ENCODE measurements at regions not wholly inside any gene's neighbourhood (a gene's known extent, or its start where the extent isn't known, plus 50 kb on each side); places are given as distances from the start of the nearest gene placed in this dataset.
"Not testable (repeated sequence)": the region's sequence is repeated elsewhere in the genome, so short reads cannot be mapped to it uniquely, and the experiment has no call there.

DNA sequence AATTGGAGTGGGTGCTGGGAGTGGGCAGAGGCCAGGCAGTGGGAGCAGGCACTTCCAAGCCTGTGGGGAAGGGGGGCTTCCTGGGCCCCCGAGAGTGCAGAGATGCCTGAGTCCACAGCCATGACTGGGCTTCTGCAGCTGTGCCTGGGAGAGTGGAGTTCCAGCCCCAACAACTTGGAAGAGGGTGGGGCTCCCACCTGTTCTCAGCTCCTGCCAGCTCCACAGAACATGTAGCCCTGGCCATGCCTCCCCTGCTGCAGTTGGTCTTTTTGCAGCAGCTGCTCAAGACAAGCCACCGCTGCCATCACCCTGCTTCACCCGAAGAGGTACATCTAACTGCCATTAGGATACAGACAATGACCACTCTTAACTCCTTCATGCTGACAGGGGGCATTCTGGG, 1092.3 kb downstream of the KHDRBS2 start:
- Histone ChIP-seq H3K4me3 (ENCODE audit: low read length in 3 of 3) (no peak overlapping the region), H3K4me1 (ENCODE audit: control insufficient read depth in 2 of 3, insufficient read depth in 2 of 3, low read depth in 1 of 3, low read length in 3 of 3) (no peaks in the 10 kb centered on the region), H3K27me3 (ENCODE audit: control insufficient read depth, insufficient read depth, low read length) (no peaks in the 10 kb centered on the region), H3K36me3 (ENCODE audit: control insufficient read depth in 2 of 3, insufficient read depth in 3 of 3, low read length in 3 of 3) (no peaks in the 10 kb centered on the region), H3K9ac (ENCODE audit: low read length in 3 of 3) (no peak overlapping the region), H3K27ac (ENCODE audit: low read depth in 2 of 2, low read length in 2 of 2) (no peak overlapping the region), H3K9me3 (ENCODE audit: control insufficient read depth in 2 of 3, insufficient read depth in 1 of 3, low read length in 3 of 3) (peaks cover 0 to 4% (median 0%) of the 10 kb centered on the region in 3 donors)
- TF ChIP-seq, protein P1, sequence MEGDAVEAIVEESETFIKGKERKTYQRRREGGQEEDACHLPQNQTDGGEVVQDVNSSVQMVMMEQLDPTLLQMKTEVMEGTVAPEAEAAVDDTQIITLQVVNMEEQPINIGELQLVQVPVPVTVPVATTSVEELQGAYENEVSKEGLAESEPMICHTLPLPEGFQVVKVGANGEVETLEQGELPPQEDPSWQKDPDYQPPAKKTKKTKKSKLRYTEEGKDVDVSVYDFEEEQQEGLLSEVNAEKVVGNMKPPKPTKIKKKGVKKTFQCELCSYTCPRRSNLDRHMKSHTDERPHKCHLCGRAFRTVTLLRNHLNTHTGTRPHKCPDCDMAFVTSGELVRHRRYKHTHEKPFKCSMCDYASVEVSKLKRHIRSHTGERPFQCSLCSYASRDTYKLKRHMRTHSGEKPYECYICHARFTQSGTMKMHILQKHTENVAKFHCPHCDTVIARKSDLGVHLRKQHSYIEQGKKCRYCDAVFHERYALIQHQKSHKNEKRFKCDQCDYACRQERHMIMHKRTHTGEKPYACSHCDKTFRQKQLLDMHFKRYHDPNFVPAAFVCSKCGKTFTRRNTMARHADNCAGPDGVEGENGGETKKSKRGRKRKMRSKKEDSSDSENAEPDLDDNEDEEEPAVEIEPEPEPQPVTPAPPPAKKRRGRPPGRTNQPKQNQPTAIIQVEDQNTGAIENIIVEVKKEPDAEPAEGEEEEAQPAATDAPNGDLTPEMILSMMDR (IDR thresholded peaks at IDR 0.05; ENCODE audit: borderline replicate concordance, extremely low read depth, insufficient read depth), result no peak
- intact Hi-C loops (cut with DNase I), result no loop called here
- FAIRE-seq (no peak), DNase-seq (no peak)

DNA sequence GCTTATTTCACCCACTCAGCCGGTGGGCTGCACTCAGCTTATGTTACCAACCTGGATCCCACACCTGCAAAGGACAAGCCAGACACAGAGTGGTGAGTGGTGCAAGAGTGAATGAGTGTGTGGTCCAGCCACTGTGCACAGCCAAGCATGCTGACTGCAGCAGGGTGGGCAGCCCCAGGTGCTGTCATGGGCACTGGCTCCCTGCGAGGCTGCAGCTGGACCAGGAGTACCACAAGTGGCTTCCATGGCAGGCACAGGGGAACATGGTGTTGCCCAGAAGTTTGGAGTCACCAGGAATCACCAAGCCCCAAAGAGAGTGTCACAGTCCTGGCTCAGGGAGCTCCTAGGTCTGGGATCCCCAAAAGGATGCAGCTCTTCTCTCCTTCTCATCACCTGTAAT, 1093.4 kb downstream of the KHDRBS2 start:
- FAIRE-seq (no peak), DNase-seq (no peak)
- intact Hi-C loops (cut with DNase I), result no loop called here
- H3K36me3 ChIP-seq (ENCODE audit: control insufficient read depth in 2 of 3, insufficient read depth in 3 of 3, low read length in 3 of 3), result no peaks in the 10 kb centered on the region
- TF ChIP-seq, protein P1 (IDR thresholded peaks at IDR 0.05; ENCODE audit: borderline replicate concordance, extremely low read depth, insufficient read depth), result no peak
- H3K9me3 ChIP-seq (ENCODE audit: control insufficient read depth in 2 of 3, insufficient read depth in 1 of 3, low read length in 3 of 3), result peaks cover 0 to 4% (median 0%) of the 10 kb centered on the region in 3 donors
- no peak overlapping the region for H3K9ac ChIP-seq (ENCODE audit: low read length in 3 of 3)
- no peak overlapping the region for H3K4me3 ChIP-seq (ENCODE audit: low read length in 3 of 3)
- no peaks in the 10 kb centered on the region for H3K27me3 ChIP-seq (ENCODE audit: control insufficient read depth, insufficient read depth, low read length)
- H3K4me1 ChIP-seq (ENCODE audit: control insufficient read depth in 2 of 3, insufficient read depth in 2 of 3, low read depth in 1 of 3, low read length in 3 of 3), result no peaks in the 10 kb centered on the region
- H3K27ac ChIP-seq (ENCODE audit: low read depth in 2 of 2, low read length in 2 of 2), result no peak overlapping the region

DNA sequence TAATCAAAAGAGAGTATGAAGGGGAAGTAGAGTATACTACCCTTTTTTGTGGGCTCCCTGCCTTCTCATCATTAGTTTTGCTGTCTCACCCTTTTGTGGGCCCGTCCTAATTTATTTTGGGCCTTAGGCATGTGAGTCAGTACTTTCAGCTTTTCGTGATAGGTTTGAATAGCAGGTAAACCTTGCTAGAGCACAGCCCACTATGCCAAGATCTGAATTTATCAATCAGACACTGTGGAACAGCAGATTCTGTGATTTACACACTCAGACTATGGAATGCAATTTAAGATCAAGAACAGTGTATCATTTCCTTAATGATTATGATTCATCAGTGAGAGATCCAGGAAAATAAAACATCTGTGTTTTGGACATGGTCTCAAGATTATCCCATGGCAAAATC, 1117.1 kb downstream of the KHDRBS2 start:
- intact Hi-C loops (cut with DNase I), result no loop called here
- TF ChIP-seq, protein P1 (IDR thresholded peaks at IDR 0.05; ENCODE audit: borderline replicate concordance, extremely low read depth, insufficient read depth), result no peak
- DNase-seq, result no peak
- Histone ChIP-seq H3K9me3 (ENCODE audit: control insufficient read depth in 2 of 3, insufficient read depth in 1 of 3, low read length in 3 of 3) (no peaks in the 10 kb centered on the region), H3K4me3 (ENCODE audit: low read length in 3 of 3) (no peak overlapping the region), H3K4me1 (ENCODE audit: control insufficient read depth in 2 of 3, insufficient read depth in 2 of 3, low read depth in 1 of 3, low read length in 3 of 3) (no peaks in the 10 kb centered on the region), H3K27ac (ENCODE audit: low read depth in 2 of 2, low read length in 2 of 2) (no peak overlapping the region), H3K27me3 (ENCODE audit: control insufficient read depth, insufficient read depth, low read length) (no peaks in the 10 kb centered on the region), H3K9ac (ENCODE audit: low read length in 3 of 3) (no peak overlapping the region), H3K36me3 (ENCODE audit: control insufficient read depth in 2 of 3, insufficient read depth in 3 of 3, low read length in 3 of 3) (no peaks in the 10 kb centered on the region)
- no peak for FAIRE-seq

DNA sequence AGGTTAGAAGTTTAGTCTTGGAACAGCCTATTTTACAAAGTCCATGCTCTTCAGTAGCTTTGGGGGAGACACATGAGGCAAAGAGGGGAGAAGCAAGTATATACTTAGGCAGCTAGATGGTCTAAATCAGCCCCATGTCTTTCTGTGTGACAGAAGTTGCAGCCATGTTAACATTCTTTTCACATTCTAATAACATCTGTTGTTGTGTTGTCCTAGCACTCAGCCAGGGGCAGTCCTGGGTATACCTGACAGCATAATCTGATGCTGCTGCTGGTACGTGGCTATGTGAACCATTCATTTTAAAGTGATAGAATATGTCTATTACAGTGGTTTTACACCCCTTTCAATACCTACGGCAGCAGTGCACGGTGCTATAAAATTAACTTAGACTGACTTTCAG, 1137.0 kb downstream of the KHDRBS2 start:
- H3K27ac ChIP-seq (ENCODE audit: low read depth in 2 of 2, low read length in 2 of 2); DNase-seq; H3K9me3 ChIP-seq (ENCODE audit: control insufficient read depth in 2 of 3, insufficient read depth in 1 of 3, low read length in 3 of 3); H3K36me3 ChIP-seq (ENCODE audit: control insufficient read depth in 2 of 3, insufficient read depth in 3 of 3, low read length in 3 of 3); H3K4me1 ChIP-seq (ENCODE audit: control insufficient read depth in 2 of 3, insufficient read depth in 2 of 3, low read depth in 1 of 3, low read length in 3 of 3); H3K27me3 ChIP-seq (ENCODE audit: control insufficient read depth, insufficient read depth, low read length); H3K4me3 ChIP-seq (ENCODE audit: low read length in 3 of 3); FAIRE-seq; intact Hi-C loops (cut with DNase I); H3K9ac ChIP-seq (ENCODE audit: low read length in 3 of 3): not testable (repeated sequence)

DNA sequence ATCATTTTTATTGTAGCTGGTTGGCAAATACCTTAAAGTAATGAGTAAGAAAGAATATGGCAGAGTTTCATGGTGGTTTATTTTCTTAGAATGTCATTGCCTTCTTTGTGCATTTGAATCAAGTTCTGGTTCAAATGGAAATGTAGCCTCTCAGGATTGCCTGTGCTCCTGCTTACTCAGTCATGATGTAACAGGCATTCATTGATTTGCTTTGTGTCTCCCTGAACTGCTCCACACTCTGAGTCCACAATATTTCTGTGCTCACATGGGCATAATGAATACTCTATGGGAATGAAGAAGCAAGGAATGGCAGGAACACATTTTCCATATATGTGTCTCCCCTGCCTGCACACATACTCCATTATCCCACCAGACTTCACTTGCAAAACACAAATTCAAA, 1143.8 kb downstream of the KHDRBS2 start:
- H3K9me3 ChIP-seq (ENCODE audit: control insufficient read depth in 2 of 3, insufficient read depth in 1 of 3, low read length in 3 of 3); DNase-seq; H3K9ac ChIP-seq (ENCODE audit: low read length in 3 of 3); H3K27me3 ChIP-seq (ENCODE audit: control insufficient read depth, insufficient read depth, low read length); H3K36me3 ChIP-seq (ENCODE audit: control insufficient read depth in 2 of 3, insufficient read depth in 3 of 3, low read length in 3 of 3); H3K4me1 ChIP-seq (ENCODE audit: control insufficient read depth in 2 of 3, insufficient read depth in 2 of 3, low read depth in 1 of 3, low read length in 3 of 3); H3K27ac ChIP-seq (ENCODE audit: low read depth in 2 of 2, low read length in 2 of 2); H3K4me3 ChIP-seq (ENCODE audit: low read length in 3 of 3); FAIRE-seq; intact Hi-C loops (cut with DNase I): not testable (repeated sequence)
